WI38 (cell line): ENCODE measurements at regions not wholly inside any gene's neighbourhood (a gene's known extent, or its start where the extent isn't known, plus 50 kb on each side); places are given as distances from the start of the nearest gene placed in this dataset.

Experiments used
- H3K4me3 ChIP-seq: 2 replicates; pipeline ENCODE4 v1.5.1; 2011; ENCODE audit warnings: low read depth, mild to moderate bottlenecking, control low read depth, low read length
- TF ChIP-seq, protein P1 (sequence below): IDR thresholded peaks from 2 replicates; pipeline ENCODE4 v1.5.1; 2012; ENCODE audit warnings: low read depth, mild to moderate bottlenecking, control low read depth, low read length

- no peak overlapping the region for H3K4me3 ChIP-seq
- TF ChIP-seq, protein P1, sequence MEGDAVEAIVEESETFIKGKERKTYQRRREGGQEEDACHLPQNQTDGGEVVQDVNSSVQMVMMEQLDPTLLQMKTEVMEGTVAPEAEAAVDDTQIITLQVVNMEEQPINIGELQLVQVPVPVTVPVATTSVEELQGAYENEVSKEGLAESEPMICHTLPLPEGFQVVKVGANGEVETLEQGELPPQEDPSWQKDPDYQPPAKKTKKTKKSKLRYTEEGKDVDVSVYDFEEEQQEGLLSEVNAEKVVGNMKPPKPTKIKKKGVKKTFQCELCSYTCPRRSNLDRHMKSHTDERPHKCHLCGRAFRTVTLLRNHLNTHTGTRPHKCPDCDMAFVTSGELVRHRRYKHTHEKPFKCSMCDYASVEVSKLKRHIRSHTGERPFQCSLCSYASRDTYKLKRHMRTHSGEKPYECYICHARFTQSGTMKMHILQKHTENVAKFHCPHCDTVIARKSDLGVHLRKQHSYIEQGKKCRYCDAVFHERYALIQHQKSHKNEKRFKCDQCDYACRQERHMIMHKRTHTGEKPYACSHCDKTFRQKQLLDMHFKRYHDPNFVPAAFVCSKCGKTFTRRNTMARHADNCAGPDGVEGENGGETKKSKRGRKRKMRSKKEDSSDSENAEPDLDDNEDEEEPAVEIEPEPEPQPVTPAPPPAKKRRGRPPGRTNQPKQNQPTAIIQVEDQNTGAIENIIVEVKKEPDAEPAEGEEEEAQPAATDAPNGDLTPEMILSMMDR = no peak
Measured at GRCh38 chr7:27459021-27459730, 203.5 kb downstream of the HIBADH start.

GRCh38 chr7:27459731-27460053 lies 203.0 kb downstream of the HIBADH start:
- TF ChIP-seq, protein P1 = no peak
- H3K4me3 ChIP-seq = no peak overlapping the region

DNA sequence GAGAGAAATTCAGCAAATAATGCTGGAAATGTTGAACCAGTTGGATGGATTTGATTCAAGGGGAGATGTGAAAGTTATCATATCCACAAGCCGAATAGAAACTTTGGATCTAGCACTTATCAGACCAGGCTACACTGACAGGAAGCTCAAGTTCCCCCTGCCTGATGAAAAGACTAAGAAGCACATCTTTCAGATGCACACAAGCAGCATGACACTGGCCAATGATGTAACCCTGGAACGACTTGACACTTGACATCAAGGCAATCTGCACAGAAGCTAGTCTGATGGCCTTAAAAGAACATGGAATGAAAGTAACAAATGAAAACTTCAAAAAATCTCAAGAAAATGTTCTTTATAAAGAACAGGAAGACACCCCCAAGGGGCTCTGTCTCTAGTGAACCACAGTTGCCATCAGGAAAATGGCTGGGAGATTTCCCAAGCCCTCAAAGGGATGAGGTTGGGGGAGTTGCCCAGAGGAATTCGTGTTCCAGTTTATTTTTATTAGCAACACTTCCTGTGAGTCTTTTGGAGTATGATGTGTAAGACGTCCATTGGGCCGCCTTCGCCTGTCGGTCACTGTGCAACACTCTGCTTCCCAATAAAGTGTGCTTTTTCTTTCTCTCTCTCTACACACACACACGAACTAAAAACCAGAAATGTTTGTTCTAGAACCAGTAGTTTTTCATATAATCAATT lies 200.0 kb downstream of the HIBADH start:
- TF ChIP-seq, protein P1 = no peak
- H3K4me3 ChIP-seq = no peak overlapping the region

- TF ChIP-seq, protein P1 = no peak
Measured at GRCh38 chr7:27464970-27465369, 197.7 kb downstream of the HIBADH start.

GRCh38 chr7:27466703-27467102 lies 196.0 kb downstream of the HIBADH start:
- TF ChIP-seq, protein P1 = no peak

More at GRCh38 chr7:27464970-27465369, 197.7 kb downstream of the HIBADH start:
- no peak overlapping the region for H3K4me3 ChIP-seq

DNA sequence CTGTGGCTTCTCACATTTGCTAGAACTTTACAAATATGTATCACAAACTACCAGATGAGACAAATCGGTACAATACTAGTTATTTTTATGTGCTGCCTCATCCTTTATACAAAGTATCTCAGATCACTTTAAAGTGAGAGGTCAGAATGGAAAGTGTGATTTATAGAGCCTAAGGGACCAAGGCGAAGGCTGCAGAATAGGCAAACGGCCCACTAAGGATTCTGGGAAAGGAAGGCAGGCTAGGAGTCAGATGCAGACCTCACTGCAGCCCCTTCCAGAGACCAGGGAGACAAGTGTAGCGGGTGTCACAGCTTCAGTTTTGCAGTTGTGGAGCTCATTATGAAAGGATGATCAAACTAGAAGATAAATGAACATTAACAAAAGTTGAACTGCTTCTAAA lies 190.6 kb downstream of the HIBADH start:
- TF ChIP-seq, protein P1 = no peak
- H3K4me3 ChIP-seq = no peak overlapping the region

More at GRCh38 chr7:27466703-27467102, 196.0 kb downstream of the HIBADH start:
- H3K4me3 ChIP-seq = no peak overlapping the region
